ENCODE measurements at regions not wholly inside any gene's neighbourhood (a gene's known extent, or its start where the extent isn't known, plus 50 kb on each side); places are given as distances from the start of the nearest gene placed in this dataset.

- Histone ChIP-seq H3K27ac (no peak overlapping the region), H3K9me3 (no peaks in the 10 kb centered on the region), H3K36me3 (no peaks in the 10 kb centered on the region), H3K27me3 (no peaks in the 10 kb centered on the region), H3K4me3 (no peak overlapping the region), H3K4me1 (ENCODE audit: insufficient read depth) (no peaks in the 10 kb centered on the region)
- WGBS, 3 donors: 65 to 83% (median 74%) methylated on average over 10 of the region's 10 CpGs
- TF ChIP-seq CTCF (IDR thresholded peaks at IDR 0.05) (no peak), POLR2A (IDR thresholded peaks at IDR 0.05) (no peak), EP300 (IDR thresholded peaks at IDR 0.05) (no peak)
- intact Hi-C loops (cut with DNase I): no loop called here
- DNase-seq: no peak
These were observed 125.2 kb upstream of the PIK3C3 start for GRCh38 chr18:41829647-41830516.

- Histone ChIP-seq H3K27ac (no peak overlapping the region), H3K36me3 (no peaks in the 10 kb centered on the region), H3K4me3 (no peak overlapping the region), H3K27me3 (no peaks in the 10 kb centered on the region), H3K4me1 (ENCODE audit: insufficient read depth) (no peaks in the 10 kb centered on the region), H3K9me3 (no peaks in the 10 kb centered on the region)
- intact Hi-C loops (cut with DNase I): no loop called here
- 3 to 8% (median 5%) methylated on average over 2 of the region's 2 CpGs for WGBS, 3 donors
- TF ChIP-seq POLR2A (IDR thresholded peaks at IDR 0.05) (no peak), CTCF (IDR thresholded peaks at IDR 0.05) (no peak), EP300 (IDR thresholded peaks at IDR 0.05) (no peak)
- no peak for DNase-seq
These were observed 126.9 kb upstream of the PIK3C3 start for GRCh38 chr18:41828137-41828536.

GRCh38 chr18:41820784-41821183 lies 134.2 kb upstream of the PIK3C3 start:
- no peak for DNase-seq
- H3K36me3 ChIP-seq: no peaks in the 10 kb centered on the region
- TF ChIP-seq EP300 (IDR thresholded peaks at IDR 0.05): no peak
- TF ChIP-seq CTCF (IDR thresholded peaks at IDR 0.05): no peak
- no peak for TF ChIP-seq POLR2A (IDR thresholded peaks at IDR 0.05)
- 38 to 52% (median 41%) methylated on average over 3 of the region's 3 CpGs for WGBS, 3 donors
- intact Hi-C loops (cut with DNase I): no loop called here
- H3K9me3 ChIP-seq: no peaks in the 10 kb centered on the region
- H3K4me3 ChIP-seq: no peak overlapping the region
- no peak overlapping the region for H3K27ac ChIP-seq
- H3K4me1 ChIP-seq (ENCODE audit: insufficient read depth): no peaks in the 10 kb centered on the region
- H3K27me3 ChIP-seq: no peaks in the 10 kb centered on the region

- Histone ChIP-seq H3K4me1 (ENCODE audit: insufficient read depth) (no peaks in the 10 kb centered on the region), H3K36me3 (no peaks in the 10 kb centered on the region), H3K27ac (no peak overlapping the region), H3K9me3 (no peaks in the 10 kb centered on the region), H3K27me3 (no peaks in the 10 kb centered on the region), H3K4me3 (no peak overlapping the region)
- 69 to 73% (median 71%) methylated on average over 11 of the region's 11 CpGs for WGBS, 3 donors
- DNase-seq: no peak
- TF ChIP-seq CTCF (IDR thresholded peaks at IDR 0.05): no peak
- TF ChIP-seq POLR2A (IDR thresholded peaks at IDR 0.05): no peak
- intact Hi-C loops (cut with DNase I): no loop called here
These were observed 136.4 kb upstream of the PIK3C3 start for GRCh38 chr18:41818381-41819355.

Measured in ovary (tissue), 7 donors.